ENCODE measurements at regions not wholly inside any gene's neighbourhood (a gene's known extent, or its start where the extent isn't known, plus 50 kb on each side); places are given as distances from the start of the nearest gene placed in this dataset.

DNA sequence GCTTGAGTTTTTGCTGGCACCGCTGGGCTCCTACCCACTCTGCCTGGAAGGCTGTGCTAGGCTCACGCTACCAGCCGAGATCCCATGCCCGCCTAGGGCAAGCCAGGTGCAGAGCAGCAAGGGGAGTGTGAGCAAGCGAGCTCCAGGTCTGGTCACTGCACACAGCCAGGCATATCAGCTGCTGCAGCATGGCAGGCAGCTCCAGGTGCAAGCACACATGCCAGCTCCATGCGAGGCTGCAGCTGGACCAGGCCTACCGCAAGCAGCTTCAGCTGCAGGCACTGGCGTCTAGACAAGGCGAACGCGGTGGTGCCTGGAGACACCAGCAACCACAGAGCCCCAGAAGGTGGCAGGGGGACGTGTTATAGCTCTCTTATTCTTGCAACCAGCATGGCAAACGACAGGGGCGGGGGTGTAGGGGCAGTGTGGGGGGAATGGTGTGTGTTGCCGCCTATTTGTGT is 614.7 kb upstream of the EPHA5 start:
- TF ChIP-seq CTCF (conservative IDR thresholded peaks at IDR 0.05 in 1 of 2, IDR thresholded peaks at IDR 0.05 in 1 of 2; ENCODE audit: low read depth in 1 of 2, low read length in 2 of 2) (no peak), EZH2 (IDR thresholded peaks at IDR 0.05; ENCODE audit: low read length, missing control alignments) (no peak)
- Histone ChIP-seq H3K79me2 (ENCODE audit: control insufficient read depth, insufficient read depth, low read length) (no peaks in the 10 kb centered on the region), H3K9ac (ENCODE audit: insufficient read depth, low read length) (no peak overlapping the region), H2AFZ (ENCODE audit: low read length) (no peak overlapping the region), H3K27ac (ENCODE audit: insufficient read depth, low read length) (no peak overlapping the region), H4K20me1 (ENCODE audit: control insufficient read depth, extremely low read depth, insufficient read depth, low read length) (no peaks in the 10 kb centered on the region), H3K9me3 (ENCODE audit: control insufficient read depth, insufficient read depth, low read depth, low read length) (no peaks in the 10 kb centered on the region), H3K4me2 (ENCODE audit: extremely low read depth, insufficient read depth, low read length) (no peak overlapping the region), H3K4me1 (ENCODE audit: control insufficient read depth, extremely low read depth, insufficient read depth, low read length) (no peaks in the 10 kb centered on the region), H3K4me3 (replicated peaks in 1 of 4; ENCODE audit: control extremely low read depth in 1 of 4, insufficient read depth in 1 of 4, low read depth in 3 of 4, low read length in 4 of 4) (no peak overlapping the region), H3K27me3 (ENCODE audit: control insufficient read depth, insufficient read depth, low read length) (no peaks in the 10 kb centered on the region), H3K36me3 (ENCODE audit: control insufficient read depth, insufficient read depth, low read length) (no peaks in the 10 kb centered on the region)
- DNase-seq (ENCODE audit: low read depth in 2 of 2) = no peak

GRCh38 chr4:66279084-66279483 is 608.8 kb upstream of the EPHA5 start:
- DNase-seq (ENCODE audit: low read depth in 2 of 2) = no peak
- H3K36me3 ChIP-seq (ENCODE audit: control insufficient read depth, insufficient read depth, low read length) = no peaks in the 10 kb centered on the region
- TF ChIP-seq EZH2 (IDR thresholded peaks at IDR 0.05; ENCODE audit: low read length, missing control alignments) = no peak
- TF ChIP-seq CTCF (conservative IDR thresholded peaks at IDR 0.05 in 1 of 2, IDR thresholded peaks at IDR 0.05 in 1 of 2; ENCODE audit: low read depth in 1 of 2, low read length in 2 of 2) = no peak
- no peaks in the 10 kb centered on the region for H3K27me3 ChIP-seq (ENCODE audit: control insufficient read depth, insufficient read depth, low read length)
- H2AFZ ChIP-seq (ENCODE audit: low read length) = no peak overlapping the region
- H3K4me3 ChIP-seq (replicated peaks in 1 of 4; ENCODE audit: control extremely low read depth in 1 of 4, insufficient read depth in 1 of 4, low read depth in 3 of 4, low read length in 4 of 4) = no peak overlapping the region
- H3K9me3 ChIP-seq (ENCODE audit: control insufficient read depth, insufficient read depth, low read depth, low read length) = no peaks in the 10 kb centered on the region
- H3K4me1 ChIP-seq (ENCODE audit: control insufficient read depth, extremely low read depth, insufficient read depth, low read length) = no peaks in the 10 kb centered on the region
- no peaks in the 10 kb centered on the region for H4K20me1 ChIP-seq (ENCODE audit: control insufficient read depth, extremely low read depth, insufficient read depth, low read length)
- H3K9ac ChIP-seq (ENCODE audit: insufficient read depth, low read length) = no peak overlapping the region
- H3K79me2 ChIP-seq (ENCODE audit: control insufficient read depth, insufficient read depth, low read length) = no peaks in the 10 kb centered on the region
- H3K4me2 ChIP-seq (ENCODE audit: extremely low read depth, insufficient read depth, low read length) = no peak overlapping the region
- H3K27ac ChIP-seq (ENCODE audit: insufficient read depth, low read length) = no peak overlapping the region

DNA sequence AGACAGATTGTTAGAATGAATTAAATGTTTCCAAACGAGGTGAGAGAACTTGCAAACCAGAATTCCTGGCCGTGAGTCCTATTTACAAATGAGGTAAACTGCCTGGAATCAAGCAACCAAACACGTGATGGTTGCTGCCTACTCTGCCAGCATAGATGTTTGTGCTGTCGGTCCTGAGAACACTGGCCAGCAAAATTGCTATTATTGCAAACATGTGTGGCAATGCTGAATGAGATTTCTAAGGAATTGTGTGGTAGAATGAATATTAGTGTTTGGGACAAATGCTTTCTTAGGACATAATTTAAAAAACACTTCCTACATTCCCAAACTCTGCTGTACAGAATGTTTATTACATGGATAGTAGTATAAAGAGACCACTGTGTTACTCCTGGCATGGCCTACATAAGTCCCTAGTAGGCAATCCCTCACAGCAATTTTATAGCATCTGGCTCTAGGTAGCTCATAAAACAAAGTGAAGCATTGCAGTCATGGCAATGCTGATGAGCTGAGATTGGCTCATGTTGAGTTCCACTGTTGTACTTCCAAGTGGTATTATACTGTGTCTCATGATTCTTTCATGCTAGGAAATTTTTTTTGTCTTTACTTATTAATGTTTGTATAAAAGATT is 605.2 kb upstream of the EPHA5 start:
- no peak overlapping the region for H3K9ac ChIP-seq (ENCODE audit: insufficient read depth, low read length)
- no peak overlapping the region for H3K27ac ChIP-seq (ENCODE audit: insufficient read depth, low read length)
- H3K4me2 ChIP-seq (ENCODE audit: extremely low read depth, insufficient read depth, low read length) = no peak overlapping the region
- H3K36me3 ChIP-seq (ENCODE audit: control insufficient read depth, insufficient read depth, low read length) = no peaks in the 10 kb centered on the region
- no peaks in the 10 kb centered on the region for H3K9me3 ChIP-seq (ENCODE audit: control insufficient read depth, insufficient read depth, low read depth, low read length)
- H3K27me3 ChIP-seq (ENCODE audit: control insufficient read depth, insufficient read depth, low read length) = no peaks in the 10 kb centered on the region
- TF ChIP-seq CTCF (conservative IDR thresholded peaks at IDR 0.05 in 1 of 2, IDR thresholded peaks at IDR 0.05 in 1 of 2; ENCODE audit: low read depth in 1 of 2, low read length in 2 of 2) (no peak), EZH2 (IDR thresholded peaks at IDR 0.05; ENCODE audit: low read length, missing control alignments) (no peak)
- peak in 1 of 2 donors; percentile 12 for DNase-seq (ENCODE audit: low read depth in 2 of 2)
- no peak overlapping the region for H2AFZ ChIP-seq (ENCODE audit: low read length)
- H3K4me1 ChIP-seq (ENCODE audit: control insufficient read depth, extremely low read depth, insufficient read depth, low read length) = no peaks in the 10 kb centered on the region
- H4K20me1 ChIP-seq (ENCODE audit: control insufficient read depth, extremely low read depth, insufficient read depth, low read length) = no peaks in the 10 kb centered on the region
- H3K4me3 ChIP-seq (replicated peaks in 1 of 4; ENCODE audit: control extremely low read depth in 1 of 4, insufficient read depth in 1 of 4, low read depth in 3 of 4, low read length in 4 of 4) = no peak overlapping the region
- no peaks in the 10 kb centered on the region for H3K79me2 ChIP-seq (ENCODE audit: control insufficient read depth, insufficient read depth, low read length)
